SK-N-MC (cell line): ENCODE measurements at regions not wholly inside any gene's neighbourhood (a gene's known extent, or its start where the extent isn't known, plus 50 kb on each side); places are given as distances from the start of the nearest gene placed in this dataset.
"Not testable (repeated sequence)": the region's sequence is repeated elsewhere in the genome, so short reads cannot be mapped to it uniquely, and the experiment has no call there.

Experiments used
- EZH2 ChIP-seq: fragments of 200-600 bp; sonication (generic); IDR thresholded peaks from one replicate; pipeline ENCODE4 v1.6.1; 2017; ENCODE audit warnings: antibody characterized with exemption
- FOXP2 ChIP-seq: optimal IDR thresholded peaks from 2 replicates; pipeline ENCODE3; 2011; ENCODE audit warnings: mild to moderate bottlenecking, moderate library complexity; ENCODE audit not compliant: insufficient read depth; ENCODE audit errors: extremely low read length, control extremely low read depth
- POLR2AphosphoS5 ChIP-seq: IDR thresholded peaks from 2 replicates; pipeline ENCODE4 v1.6.1; 2012; ENCODE audit warnings: mild to moderate bottlenecking, low read depth, low read length, borderline replicate concordance

DNA sequence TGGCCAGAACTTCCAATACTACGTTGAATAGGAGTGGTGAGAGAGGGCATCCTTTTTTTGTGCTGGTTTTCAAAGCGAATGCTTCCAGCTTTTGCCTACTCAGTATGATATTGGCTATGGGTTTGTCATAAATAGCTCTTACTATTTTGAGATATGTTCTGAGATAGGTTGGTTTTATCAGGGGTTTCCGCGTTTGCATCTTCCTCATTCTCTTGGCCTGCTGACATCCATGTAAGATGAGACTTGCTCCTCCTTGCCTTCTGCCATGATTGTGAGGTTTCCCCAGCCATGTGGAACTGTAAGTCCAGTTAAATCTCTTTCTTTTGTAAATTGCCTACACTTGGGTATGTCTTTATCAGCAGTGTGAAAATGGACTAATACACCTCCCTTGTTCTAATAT is 71.2 kb upstream of the C7orf33 start:
- TF ChIP-seq EZH2, POLR2AphosphoS5, FOXP2: not testable (repeated sequence)
